ENCODE measurements at regions not wholly inside any gene's neighbourhood (a gene's known extent, or its start where the extent isn't known, plus 50 kb on each side); places are given as distances from the start of the nearest gene placed in this dataset.

- Histone ChIP-seq H3K9me1 (ENCODE audit: control insufficient read depth, insufficient read depth, low read length) (no peaks in the 10 kb centered on the region), H3K4me3 (no peak overlapping the region), H3K9ac (ENCODE audit: insufficient read depth in 1 of 2, low read depth in 2 of 2, low read length in 2 of 2) (no peak overlapping the region), H3K4me1 (replicated peaks in 1 of 2; ENCODE audit: control insufficient read depth in 2 of 2, insufficient read depth in 2 of 2, low read length in 2 of 2) (no peaks in the 10 kb centered on the region), H2AFZ (ENCODE audit: low read depth, low read length) (no peak overlapping the region), H3K4me2 (ENCODE audit: insufficient read depth, low read length) (no peak overlapping the region), H3K9me3 (replicated peaks; ENCODE audit: control insufficient read depth, insufficient read depth, low read depth, low read length) (no peaks in the 10 kb centered on the region), H3K27me3 (ENCODE audit: control insufficient read depth in 2 of 2, insufficient read depth in 2 of 2, low read length in 2 of 2) (no peaks in the 10 kb centered on the region), H3K36me3 (ENCODE audit: control insufficient read depth, insufficient read depth, low read length) (no peaks in the 10 kb centered on the region), H4K20me1 (replicated peaks; ENCODE audit: control insufficient read depth, insufficient read depth, low read length) (no peaks in the 10 kb centered on the region), H3K27ac (ENCODE audit: extremely low read depth, low read depth, low read length) (no peak overlapping the region), H3K79me2 (ENCODE audit: control insufficient read depth, insufficient read depth, low read length) (no peaks in the 10 kb centered on the region)
- in situ Hi-C loops (cut with MboI) (no loop called here), intact Hi-C loops (cut with micrococcal nuclease) (no loop called here)
- ChIA-PET CTCF (ENCODE audit: low intra/inter-chr PET ratio) (no interaction called here), POLR2A (no interaction called here)
- WGBS (ENCODE audit: insufficient coverage, low coverage, missing lambda C conversion rate), result 0% methylated on average over 2 of the region's 2 CpGs
- TF ChIP-seq ZNF212 (CRISPR knock-in tag; IDR thresholded peaks at IDR 0.05) (no peak), HNRNPUL1 (IDR thresholded peaks at IDR 0.05; ENCODE audit: low read length) (no peak), ZFP30 (CRISPR knock-in tag; IDR thresholded peaks at IDR 0.05; ENCODE audit: borderline replicate concordance) (no peak), ARHGAP35 (IDR thresholded peaks at IDR 0.05; ENCODE audit: partially characterized antibody) (no peak), NR2C1 (IDR thresholded peaks at IDR 0.05) (no peak), NR2C1 (tag; IDR thresholded peaks at IDR 0.05) (no peak), ZKSCAN1 (IDR thresholded peaks at IDR 0.05; ENCODE audit: low read depth, low read length) (no peak), FOS (IDR thresholded peaks at IDR 0.05; ENCODE audit: extremely low read depth, insufficient read length) (no peak)
- TF ChIP-seq, protein P1, sequence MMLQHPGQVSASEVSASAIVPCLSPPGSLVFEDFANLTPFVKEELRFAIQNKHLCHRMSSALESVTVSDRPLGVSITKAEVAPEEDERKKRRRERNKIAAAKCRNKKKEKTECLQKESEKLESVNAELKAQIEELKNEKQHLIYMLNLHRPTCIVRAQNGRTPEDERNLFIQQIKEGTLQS (IDR thresholded peaks at IDR 0.05), result no peak
- TF ChIP-seq, protein P1 (CRISPR knock-in tag; conservative IDR thresholded peaks at IDR 0.05), result no peak
- DNase-seq (ENCODE audit: extremely low read depth in 1 of 4, low spot score in 3 of 4) (no peak), FAIRE-seq (no peak), ATAC-seq (no peak)
- no TSS peak for BruUV-seq (replicated peaks)
These were observed 2172.0 kb downstream of the TP53TG3F start for GRCh38 chr16:35631261-35631945.

Data from K562 (cell line).